HG03103 (cell line): ENCODE measurements at regions not wholly inside any gene's neighbourhood (a gene's known extent, or its start where the extent isn't known, plus 50 kb on each side); places are given as distances from the start of the nearest gene placed in this dataset.

ENCODE experiments used
- ATAC-seq: cut with Tn5 transposase; IDR thresholded peaks from one replicate; pipeline ENCODE4 v1.9.1; 2021; ENCODE audit warnings: low read depth; ENCODE audit not compliant: unreplicated experiment

GRCh38 chr13:38602266-38602665 is 84.6 kb upstream of the FREM2 start:
- no peak for ATAC-seq

GRCh38 chr13:38606699-38607535 is 80.0 kb upstream of the FREM2 start:
- no peak for ATAC-seq

GRCh38 chr13:38617936-38618335 is 68.9 kb upstream of the FREM2 start:
- ATAC-seq: no peak

GRCh38 chr13:38618336-38618735 is 68.5 kb upstream of the FREM2 start:
- no peak for ATAC-seq

- ATAC-seq: no peak
Observed at GRCh38 chr13:38618881-38619280, 68.0 kb upstream of the FREM2 start.

- no peak for ATAC-seq
Observed at GRCh38 chr13:38620876-38621275, 66.0 kb upstream of the FREM2 start.

GRCh38 chr13:38624822-38625221 is 62.1 kb upstream of the FREM2 start:
- no peak for ATAC-seq

GRCh38 chr13:38628554-38628953 is 58.3 kb upstream of the FREM2 start:
- ATAC-seq: no peak

GRCh38 chr13:38630780-38631179 is 56.1 kb upstream of the FREM2 start:
- ATAC-seq: no peak

GRCh38 chr13:38635030-38635429 is 51.8 kb upstream of the FREM2 start:
- no peak for ATAC-seq

- no peak for ATAC-seq
Observed at GRCh38 chr13:38636073-38636472, 50.8 kb upstream of the FREM2 start.

- no peak for ATAC-seq
Observed at GRCh38 chr13:38636761-38637160, 50.1 kb upstream of the FREM2 start.
